ENCODE measurements at regions not wholly inside any gene's neighbourhood (a gene's known extent, or its start where the extent isn't known, plus 50 kb on each side); places are given as distances from the start of the nearest gene placed in this dataset.

- no peak for ATAC-seq
- ChIA-PET POLR2A (no interaction called here), CTCF (no interaction called here)
- Histone ChIP-seq H3K27ac (ENCODE audit: low read length) (no peak overlapping the region), H3K27me3 (ENCODE audit: control insufficient read depth, insufficient read depth, low read length) (no peaks in the 10 kb centered on the region), H3K4me1 (ENCODE audit: control insufficient read depth, insufficient read depth, low read length) (no peaks in the 10 kb centered on the region), H3K4me3 (ENCODE audit: low read depth in 2 of 2, low read length in 2 of 2) (no peak overlapping the region), H3K36me3 (ENCODE audit: control insufficient read depth, insufficient read depth, low read length) (no peaks in the 10 kb centered on the region), H3K9me3 (ENCODE audit: control insufficient read depth, insufficient read depth, low read depth, low read length) (no peaks in the 10 kb centered on the region)
- TF ChIP-seq TCF7L2 (IDR thresholded peaks at IDR 0.05; ENCODE audit: low read depth, low read length): no peak
- TF ChIP-seq, protein P1, sequence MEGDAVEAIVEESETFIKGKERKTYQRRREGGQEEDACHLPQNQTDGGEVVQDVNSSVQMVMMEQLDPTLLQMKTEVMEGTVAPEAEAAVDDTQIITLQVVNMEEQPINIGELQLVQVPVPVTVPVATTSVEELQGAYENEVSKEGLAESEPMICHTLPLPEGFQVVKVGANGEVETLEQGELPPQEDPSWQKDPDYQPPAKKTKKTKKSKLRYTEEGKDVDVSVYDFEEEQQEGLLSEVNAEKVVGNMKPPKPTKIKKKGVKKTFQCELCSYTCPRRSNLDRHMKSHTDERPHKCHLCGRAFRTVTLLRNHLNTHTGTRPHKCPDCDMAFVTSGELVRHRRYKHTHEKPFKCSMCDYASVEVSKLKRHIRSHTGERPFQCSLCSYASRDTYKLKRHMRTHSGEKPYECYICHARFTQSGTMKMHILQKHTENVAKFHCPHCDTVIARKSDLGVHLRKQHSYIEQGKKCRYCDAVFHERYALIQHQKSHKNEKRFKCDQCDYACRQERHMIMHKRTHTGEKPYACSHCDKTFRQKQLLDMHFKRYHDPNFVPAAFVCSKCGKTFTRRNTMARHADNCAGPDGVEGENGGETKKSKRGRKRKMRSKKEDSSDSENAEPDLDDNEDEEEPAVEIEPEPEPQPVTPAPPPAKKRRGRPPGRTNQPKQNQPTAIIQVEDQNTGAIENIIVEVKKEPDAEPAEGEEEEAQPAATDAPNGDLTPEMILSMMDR (IDR thresholded peaks at IDR 0.05): no peak
- TF ChIP-seq REST (IDR thresholded peaks at IDR 0.05; ENCODE audit: insufficient read depth in 1 of 2, low read depth in 2 of 2, low read length in 1 of 2): no peak
- no peak for TF ChIP-seq SIN3A (IDR thresholded peaks at IDR 0.05; ENCODE audit: borderline replicate concordance, insufficient read depth, low read depth, low read length)
- TF ChIP-seq POLR2AphosphoS5 (IDR thresholded peaks at IDR 0.05; ENCODE audit: low read depth, low read length): no peak
- DNase-seq (ENCODE audit: low read depth, low spot score): no peak
- in situ Hi-C loops (cut with HindIII; ENCODE audit: low pct_unique_long_range_greater_than_20kb, low sequenced_read_pairs): no loop called here
- intact Hi-C loops (cut with micrococcal nuclease; ENCODE audit: unreplicated experiment): no loop called here
- BruUV-seq (replicated peaks): no TSS peak
These were observed 133.0 kb upstream of the ASTN2 start for GRCh38 chr9:117547904-117548303.

GRCh38 chr9:117546894-117547678 is 132.2 kb upstream of the ASTN2 start:
- H3K4me3 ChIP-seq (ENCODE audit: low read depth in 2 of 2, low read length in 2 of 2): peak overlapping the region in 1 of 2 experiments; percentile 25; a peak in 2 of 4 replicates
- ATAC-seq: no peak
- no peaks in the 10 kb centered on the region for H3K4me1 ChIP-seq (ENCODE audit: control insufficient read depth, insufficient read depth, low read length)
- TF ChIP-seq POLR2AphosphoS5 (IDR thresholded peaks at IDR 0.05; ENCODE audit: low read depth, low read length) (no peak), SIN3A (IDR thresholded peaks at IDR 0.05; ENCODE audit: borderline replicate concordance, insufficient read depth, low read depth, low read length) (no peak), TCF7L2 (IDR thresholded peaks at IDR 0.05; ENCODE audit: low read depth, low read length) (no peak), REST (IDR thresholded peaks at IDR 0.05; ENCODE audit: insufficient read depth in 1 of 2, low read depth in 2 of 2, low read length in 1 of 2) (no peak)
- TF ChIP-seq, protein P1 (IDR thresholded peaks at IDR 0.05): no peak
- no peaks in the 10 kb centered on the region for H3K36me3 ChIP-seq (ENCODE audit: control insufficient read depth, insufficient read depth, low read length)
- DNase-seq (ENCODE audit: low read depth, low spot score): no peak
- no peaks in the 10 kb centered on the region for H3K27me3 ChIP-seq (ENCODE audit: control insufficient read depth, insufficient read depth, low read length)
- no TSS peak for BruUV-seq (replicated peaks)
- H3K9me3 ChIP-seq (ENCODE audit: control insufficient read depth, insufficient read depth, low read depth, low read length): no peaks in the 10 kb centered on the region
- POLR2A ChIA-PET: no interaction called here
- in situ Hi-C loops (cut with HindIII; ENCODE audit: low pct_unique_long_range_greater_than_20kb, low sequenced_read_pairs): no loop called here
- intact Hi-C loops (cut with micrococcal nuclease; ENCODE audit: unreplicated experiment): no loop called here
- no peak overlapping the region for H3K27ac ChIP-seq (ENCODE audit: low read length)
- CTCF ChIA-PET: no interaction called here

Data from Panc1 (cell line).